ENCODE measurements at regions not wholly inside any gene's neighbourhood (a gene's known extent, or its start where the extent isn't known, plus 50 kb on each side); places are given as distances from the start of the nearest gene placed in this dataset.

GRCh38 chr7:26429168-26429567 lies 137.5 kb downstream of the SNX10 start:
- no peaks in the 10 kb centered on the region for H3K9me3 ChIP-seq (ENCODE audit: low read depth)
- no peaks in the 10 kb centered on the region for H4K20me1 ChIP-seq (ENCODE audit: low read depth)
- peak overlapping the region; percentile 7 for H3K4me2 ChIP-seq
- Mint-ChIP-seq H3K9me3 (peaks cover 19% of the 10 kb centered on the region), H3K4me3 (no peak overlapping the region), H3K27me3 (ENCODE audit: insufficient read depth, low read depth) (peaks cover 13% of the 10 kb centered on the region), H3K27ac (peak overlapping the region; percentile 57), H3K4me1 (peaks cover 29% of the 10 kb centered on the region), H3K36me3 (peaks cover 13% of the 10 kb centered on the region)
- H2AFZ ChIP-seq (replicated peaks) = no peak overlapping the region
- DNase-seq (ENCODE audit: low spot score) = no peak
- peak overlapping the region; percentile 85 for H3K27ac ChIP-seq
- no peaks in the 10 kb centered on the region for H3K36me3 ChIP-seq
- no peak overlapping the region for H3K9ac ChIP-seq
- H3F3A ChIP-seq (ENCODE audit: low read depth) = peaks cover 19% of the 10 kb centered on the region
- H3K4me1 ChIP-seq = peaks cover 30% of the 10 kb centered on the region
- TF ChIP-seq EZH2 (IDR thresholded peaks at IDR 0.05) (no peak), CTCF (IDR thresholded peaks at IDR 0.05) (no peak), EZH2phosphoT487 (IDR thresholded peaks at IDR 0.05) (no peak)
- H3K79me2 ChIP-seq (ENCODE audit: low read depth) = no peaks in the 10 kb centered on the region
- no peak overlapping the region for H3K4me3 ChIP-seq
- no peaks in the 10 kb centered on the region for H3K27me3 ChIP-seq

- Histone ChIP-seq H3K9ac (no peak overlapping the region), H3K79me2 (ENCODE audit: low read depth) (no peaks in the 10 kb centered on the region), H3K27ac (no peak overlapping the region), H3K4me2 (no peak overlapping the region), H3K36me3 (no peaks in the 10 kb centered on the region), H2AFZ (replicated peaks) (no peak overlapping the region), H4K20me1 (ENCODE audit: low read depth) (no peaks in the 10 kb centered on the region), H3K9me3 (ENCODE audit: low read depth) (no peaks in the 10 kb centered on the region), H3K4me3 (no peak overlapping the region), H3K4me1 (peaks cover 23% of the 10 kb centered on the region), H3F3A (ENCODE audit: low read depth) (peaks cover 6% of the 10 kb centered on the region), H3K27me3 (no peaks in the 10 kb centered on the region)
- TF ChIP-seq EZH2phosphoT487 (IDR thresholded peaks at IDR 0.05) = no peak
- TF ChIP-seq CTCF (IDR thresholded peaks at IDR 0.05) = no peak
- no peak for TF ChIP-seq EZH2 (IDR thresholded peaks at IDR 0.05)
- H3K36me3 Mint-ChIP-seq = peaks cover 22% of the 10 kb centered on the region
- peaks cover 3% of the 10 kb centered on the region for H3K27me3 Mint-ChIP-seq (ENCODE audit: insufficient read depth, low read depth)
- peaks cover 37% of the 10 kb centered on the region for H3K4me1 Mint-ChIP-seq
- DNase-seq (ENCODE audit: low spot score) = no peak
- H3K27ac Mint-ChIP-seq = no peak overlapping the region
- no peak overlapping the region for H3K4me3 Mint-ChIP-seq
- peaks cover 31% of the 10 kb centered on the region for H3K9me3 Mint-ChIP-seq
Measured at GRCh38 chr7:26434974-26435373, 143.3 kb downstream of the SNX10 start.

GRCh38 chr7:26437003-26437532 lies 145.4 kb downstream of the SNX10 start:
- Histone ChIP-seq H3K9me3 (ENCODE audit: low read depth) (no peaks in the 10 kb centered on the region), H3K36me3 (no peaks in the 10 kb centered on the region), H3K4me3 (no peak overlapping the region), H3K4me1 (peaks cover 44% of the 10 kb centered on the region), H3K27ac (no peak overlapping the region), H4K20me1 (ENCODE audit: low read depth) (no peaks in the 10 kb centered on the region), H3K9ac (no peak overlapping the region), H3K27me3 (no peaks in the 10 kb centered on the region), H3K79me2 (ENCODE audit: low read depth) (no peaks in the 10 kb centered on the region), H2AFZ (replicated peaks) (no peak overlapping the region), H3F3A (ENCODE audit: low read depth) (peaks cover 27% of the 10 kb centered on the region), H3K4me2 (no peak overlapping the region)
- H3K36me3 Mint-ChIP-seq = peaks cover 17% of the 10 kb centered on the region
- H3K4me3 Mint-ChIP-seq = peak overlapping the region; percentile 24
- peaks cover 55% of the 10 kb centered on the region for H3K4me1 Mint-ChIP-seq
- no peak for DNase-seq (ENCODE audit: low spot score)
- TF ChIP-seq CTCF (IDR thresholded peaks at IDR 0.05) (no peak), EZH2phosphoT487 (IDR thresholded peaks at IDR 0.05) (no peak), EZH2 (IDR thresholded peaks at IDR 0.05) (no peak)
- H3K27ac Mint-ChIP-seq = peak overlapping the region; percentile 89
- H3K27me3 Mint-ChIP-seq (ENCODE audit: insufficient read depth, low read depth) = peaks cover 5% of the 10 kb centered on the region
- peaks cover 26% of the 10 kb centered on the region for H3K9me3 Mint-ChIP-seq

All from neural progenitor cell (in vitro differentiated cells).